ENCODE measurements at regions not wholly inside any gene's neighbourhood (a gene's known extent, or its start where the extent isn't known, plus 50 kb on each side); places are given as distances from the start of the nearest gene placed in this dataset.

- peak in 1 of 2 donors; percentile 64 for DNase-seq (ENCODE audit: low spot score in 2 of 2)
- H3K4me3 ChIP-seq (ENCODE audit: low read depth, poor library complexity, severe bottlenecking), result no peak overlapping the region
- TF ChIP-seq POLR2A (IDR thresholded peaks at IDR 0.05) (no peak), CTCF (IDR thresholded peaks at IDR 0.05) (no peak)
- intact Hi-C loops (cut with DNase I; ENCODE audit: low total_unique reads), result no loop called here
- WGBS, 2 donors, result 54 to 71% methylated on average over 3 of the region's 3 CpGs
Observed at GRCh38 chr10:123611876-123612275, 54.3 kb upstream of the GPR26 start.

DNA sequence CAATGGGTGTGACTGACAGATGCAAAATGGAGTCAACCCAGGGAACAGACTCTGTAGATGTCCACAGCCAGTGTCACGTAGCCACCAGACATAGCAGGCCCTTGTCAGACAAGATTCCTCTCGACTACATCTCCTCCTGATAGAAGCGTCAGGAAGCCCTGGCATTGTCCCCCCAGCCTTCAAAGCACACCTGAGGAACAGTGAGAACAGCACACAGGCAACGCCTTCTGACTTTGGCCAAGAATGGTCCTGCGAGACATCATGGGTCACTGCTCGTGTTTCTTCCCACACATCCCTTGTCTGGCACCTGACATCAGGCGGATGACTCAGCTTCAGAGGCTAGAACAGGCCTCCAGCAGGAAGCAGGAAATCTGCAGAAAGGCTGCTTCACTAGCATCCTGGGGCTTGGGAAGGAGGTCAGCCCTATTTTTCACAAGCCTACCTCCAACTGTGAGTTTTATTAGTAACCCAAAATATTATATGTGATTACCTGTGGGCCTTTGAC lies 52.8 kb upstream of the GPR26 start:
- TF ChIP-seq CTCF (IDR thresholded peaks at IDR 0.05) (no peak), POLR2A (IDR thresholded peaks at IDR 0.05) (no peak)
- H3K4me3 ChIP-seq (ENCODE audit: low read depth, poor library complexity, severe bottlenecking), result no peak overlapping the region
- DNase-seq (ENCODE audit: low spot score in 2 of 2), result peak in 1 of 2 donors; percentile 49
- intact Hi-C loops (cut with DNase I; ENCODE audit: low total_unique reads), result no loop called here
- 75 to 79% methylated on average over 7 of the region's 7 CpGs for WGBS, 2 donors

- WGBS, 2 donors, result 16 to 18% methylated on average over 12 of the region's 12 CpGs
- intact Hi-C loops (cut with DNase I; ENCODE audit: low total_unique reads), result no loop called here
- no peak overlapping the region for H3K4me3 ChIP-seq (ENCODE audit: low read depth, poor library complexity, severe bottlenecking)
- TF ChIP-seq POLR2A (IDR thresholded peaks at IDR 0.05), result no peak
- no peak for TF ChIP-seq CTCF (IDR thresholded peaks at IDR 0.05)
- DNase-seq (ENCODE audit: low spot score in 2 of 2), result peak; percentile 19 to 86
Observed at GRCh38 chr10:123614888-123615287, 51.3 kb upstream of the GPR26 start.

Data from lower leg skin (tissue), 4 donors.